ENCODE measurements at regions not wholly inside any gene's neighbourhood (a gene's known extent, or its start where the extent isn't known, plus 50 kb on each side); places are given as distances from the start of the nearest gene placed in this dataset.

DNA sequence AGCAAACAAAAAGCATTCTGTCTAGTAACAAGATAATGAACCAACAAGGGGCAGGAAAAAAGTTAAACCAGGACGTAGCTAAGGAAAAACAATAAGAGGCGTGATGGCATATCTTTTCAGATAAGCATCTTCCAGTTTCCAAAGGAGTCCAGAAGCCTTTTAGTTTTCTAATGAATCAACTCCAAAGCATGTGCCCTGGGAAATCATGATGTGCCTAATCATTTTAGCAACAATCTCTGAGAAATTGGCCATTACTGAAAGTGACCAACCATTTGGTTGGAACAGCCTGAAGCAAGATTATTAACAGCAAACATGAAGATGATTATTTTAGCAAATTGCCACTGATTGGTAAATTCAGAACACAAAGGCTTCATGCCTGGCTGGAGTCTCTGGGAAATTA is 440.9 kb upstream of the MAF start:
- DNase-seq (ENCODE audit: low read depth in 2 of 2), result no peak

DNA sequence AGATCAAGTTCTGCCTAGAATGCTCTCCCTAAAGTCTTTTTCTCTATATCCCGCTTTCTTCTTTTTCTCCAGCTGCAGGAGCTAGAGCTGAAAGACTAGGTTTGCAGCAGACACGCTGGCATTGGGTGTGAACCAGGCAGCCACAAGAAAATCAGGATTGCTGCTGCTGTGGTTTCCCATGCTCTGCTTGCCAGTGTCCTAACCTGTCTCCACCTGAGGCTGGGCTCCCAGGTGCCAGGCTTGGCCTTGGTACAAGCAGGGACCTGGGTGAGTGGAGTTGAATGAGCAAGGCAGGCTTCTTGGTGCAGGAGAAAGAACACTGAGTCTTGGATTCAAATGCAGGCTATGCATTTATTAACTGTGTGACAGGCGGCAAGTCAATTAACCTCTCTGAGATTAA is 440.3 kb upstream of the MAF start:
- DNase-seq (ENCODE audit: low read depth in 2 of 2), result no peak

DNA sequence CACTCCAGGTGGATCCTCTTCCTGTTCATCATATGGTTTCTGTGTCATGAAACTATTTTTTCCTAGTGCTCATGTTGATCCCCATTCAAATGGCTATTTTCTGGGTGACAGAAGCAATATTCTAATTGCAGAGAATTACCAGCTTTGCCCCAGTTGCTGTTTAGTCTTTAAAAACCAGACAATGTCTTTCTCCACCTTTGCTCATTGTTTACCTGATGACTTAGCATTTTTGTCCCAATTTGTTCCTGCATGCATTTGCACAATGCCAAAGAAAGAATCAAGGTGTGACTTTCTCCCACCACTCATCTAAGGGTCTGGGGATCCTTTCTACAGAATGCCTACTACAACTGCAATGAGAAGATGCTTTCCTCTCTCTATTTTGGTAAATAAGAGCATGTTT is 439.9 kb upstream of the MAF start:
- no peak for DNase-seq (ENCODE audit: low read depth in 2 of 2)

DNA sequence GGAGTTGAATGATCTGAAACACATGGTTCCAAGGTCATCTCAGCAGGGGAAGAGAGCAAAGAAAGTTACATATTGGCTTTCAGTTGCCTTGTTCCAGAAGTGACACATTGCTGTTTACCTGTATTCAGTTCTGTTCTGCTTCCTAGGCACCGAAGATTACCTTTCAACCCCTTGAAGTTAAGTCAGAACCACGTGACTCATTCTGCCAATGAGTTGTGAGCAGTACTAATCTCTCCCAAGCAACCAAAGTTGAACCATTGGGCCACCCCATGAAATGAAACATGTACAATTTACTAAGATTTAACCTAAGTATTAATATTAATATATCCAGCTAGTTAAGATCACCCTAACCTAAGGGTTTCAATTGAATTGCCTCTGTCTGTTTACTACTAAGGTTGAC is 439.2 kb upstream of the MAF start:
- no peak for DNase-seq (ENCODE audit: low read depth in 2 of 2)

DNA sequence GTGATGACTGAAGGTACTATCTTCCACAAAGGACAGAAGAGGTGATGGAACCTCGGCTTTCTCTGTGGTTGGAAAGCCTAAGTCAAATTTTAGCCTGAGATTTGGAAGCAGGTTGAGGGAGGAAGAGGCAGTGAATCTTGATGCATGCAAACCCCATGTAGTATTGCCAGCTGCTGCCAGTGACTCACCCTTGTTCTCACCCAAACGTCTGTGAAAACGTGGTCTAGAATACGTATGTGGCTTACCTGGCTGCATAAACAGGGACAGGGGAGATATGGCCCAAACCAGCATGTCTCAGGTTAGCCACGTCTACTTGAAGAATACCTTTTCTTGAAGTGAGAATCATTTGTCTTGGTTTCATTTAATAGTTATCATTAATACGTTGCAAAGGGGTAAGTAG is 438.0 kb upstream of the MAF start:
- DNase-seq (ENCODE audit: low read depth in 2 of 2), result no peak

DNA sequence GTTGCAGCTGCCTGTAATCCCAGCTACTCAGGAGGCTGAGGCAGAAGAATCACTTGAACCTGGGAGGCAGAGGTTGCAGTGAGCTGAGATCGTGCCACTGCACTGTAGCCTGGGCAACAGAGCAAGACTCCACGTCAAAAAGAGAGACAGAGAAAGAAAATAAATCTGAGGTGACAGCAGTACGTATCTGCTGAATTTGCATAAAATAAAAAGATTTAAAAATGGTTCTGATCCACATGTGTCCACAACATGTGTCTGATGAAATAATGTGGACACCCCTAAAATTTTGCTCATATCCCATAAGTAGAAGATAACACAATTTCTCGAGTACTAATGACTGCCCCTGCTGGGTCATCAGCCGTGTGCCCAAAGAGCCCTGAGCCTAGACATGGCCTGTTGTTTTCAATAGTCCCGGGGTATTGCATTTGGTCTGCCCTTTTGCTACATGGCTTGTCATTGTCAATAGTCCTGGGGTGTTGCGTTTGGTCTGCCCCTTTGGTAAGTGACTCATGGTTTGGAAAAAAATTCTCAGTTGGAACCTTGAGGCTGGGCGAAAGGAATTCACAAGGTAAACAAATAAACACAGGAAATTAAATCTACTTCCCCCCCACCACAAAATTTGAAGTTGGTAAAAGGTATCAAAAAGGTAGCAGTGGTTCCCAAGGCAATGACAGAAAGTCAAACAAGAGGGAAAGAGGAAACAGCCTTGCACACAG is 434.6 kb upstream of the MAF start:
- no peak for DNase-seq (ENCODE audit: low read depth in 2 of 2)

DNA sequence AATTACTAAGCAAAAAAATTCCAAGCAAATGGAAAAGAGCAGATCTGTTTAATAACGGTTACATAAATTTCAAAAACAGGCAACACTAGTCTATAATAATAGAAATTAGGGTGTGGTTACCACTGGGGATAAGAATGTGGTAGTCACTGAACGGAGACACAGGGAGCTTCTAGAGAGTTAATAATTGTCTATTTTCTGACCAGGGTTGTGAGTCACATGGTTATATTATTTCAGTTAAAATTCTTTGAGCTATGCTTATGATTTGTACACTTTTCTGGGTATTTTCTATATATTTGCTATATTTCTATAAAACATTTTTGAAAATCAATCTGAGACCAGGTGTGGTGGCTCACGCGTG is 433.9 kb upstream of the MAF start:
- DNase-seq (ENCODE audit: low read depth in 2 of 2), result no peak

DNA sequence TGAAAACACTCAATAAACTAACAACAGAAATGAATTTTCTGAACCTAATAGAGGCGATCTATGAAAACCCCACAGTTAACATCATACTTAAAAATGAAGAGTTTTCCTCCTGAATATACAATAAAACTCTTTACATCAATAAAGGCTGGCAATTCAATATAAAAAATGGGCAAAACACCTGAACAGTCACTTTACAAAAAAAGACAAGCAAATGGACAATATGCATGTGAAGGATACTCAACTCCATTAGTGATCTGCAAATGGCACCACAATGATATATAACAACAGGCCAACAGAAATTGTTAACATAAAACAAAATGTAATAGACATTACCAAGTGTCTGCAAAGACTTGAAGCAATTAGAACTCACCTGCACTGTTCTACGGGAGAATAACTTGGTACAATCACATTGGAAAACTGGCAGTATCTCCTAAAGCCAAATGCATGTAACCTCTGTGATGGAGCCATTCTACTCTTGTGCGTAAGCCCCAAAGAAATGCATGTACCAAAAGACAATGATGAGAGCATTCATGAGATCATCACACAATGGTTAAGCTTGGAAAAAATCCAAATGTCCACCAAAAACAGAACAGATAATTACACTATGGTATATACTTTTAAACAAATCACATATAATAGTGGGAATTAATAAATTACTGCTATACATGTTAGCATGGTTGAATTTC is 433.4 kb upstream of the MAF start:
- DNase-seq (ENCODE audit: low read depth in 2 of 2), result no peak

DNA sequence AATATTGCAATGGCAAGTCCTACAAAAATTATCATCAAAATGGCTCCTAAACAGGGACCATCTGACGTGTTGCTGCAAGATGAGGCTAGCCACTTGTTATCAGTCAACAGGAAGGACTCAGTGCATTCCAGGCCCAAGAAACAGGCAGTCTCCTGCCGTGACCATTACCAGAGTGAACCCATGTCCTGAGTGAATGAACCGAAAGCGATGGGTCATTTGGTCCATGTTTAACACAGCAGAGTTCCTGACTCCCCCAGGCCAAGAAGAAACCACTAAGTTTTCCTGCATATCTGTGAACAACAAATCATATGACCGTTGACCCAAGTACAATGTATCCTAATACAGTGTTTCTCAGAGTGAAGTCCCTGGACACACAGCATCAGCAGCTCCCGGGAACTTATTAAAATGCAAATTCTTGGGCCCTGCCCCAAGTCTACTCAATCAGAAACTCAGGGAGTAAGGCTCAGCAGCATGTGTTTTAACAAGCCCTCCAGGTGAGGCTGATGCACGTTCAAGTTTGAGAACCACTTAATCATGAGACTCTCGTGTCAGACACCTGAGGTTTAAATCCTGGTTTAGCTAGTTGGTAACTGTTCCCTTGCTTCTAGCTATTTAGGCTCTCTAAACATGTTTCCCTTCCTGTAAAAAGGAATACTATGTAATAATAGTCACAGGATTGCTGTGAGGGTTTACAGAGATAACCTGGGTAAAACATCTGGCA is 429.4 kb upstream of the MAF start:
- no peak for DNase-seq (ENCODE audit: low read depth in 2 of 2)

DNA sequence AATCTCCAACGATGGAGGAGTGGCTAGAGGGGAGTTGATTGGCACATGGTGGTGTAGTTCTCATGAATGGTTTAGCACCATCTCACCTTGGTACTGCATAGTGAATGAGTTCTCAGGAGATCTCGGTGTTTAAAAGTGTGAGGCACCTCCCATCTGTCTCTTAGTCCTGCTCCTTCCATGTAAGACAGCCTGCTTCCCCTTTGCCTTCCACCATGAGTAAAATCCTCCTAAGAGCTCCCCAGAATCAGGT is 428.8 kb upstream of the MAF start:
- DNase-seq (ENCODE audit: low read depth in 2 of 2), result no peak

DNA sequence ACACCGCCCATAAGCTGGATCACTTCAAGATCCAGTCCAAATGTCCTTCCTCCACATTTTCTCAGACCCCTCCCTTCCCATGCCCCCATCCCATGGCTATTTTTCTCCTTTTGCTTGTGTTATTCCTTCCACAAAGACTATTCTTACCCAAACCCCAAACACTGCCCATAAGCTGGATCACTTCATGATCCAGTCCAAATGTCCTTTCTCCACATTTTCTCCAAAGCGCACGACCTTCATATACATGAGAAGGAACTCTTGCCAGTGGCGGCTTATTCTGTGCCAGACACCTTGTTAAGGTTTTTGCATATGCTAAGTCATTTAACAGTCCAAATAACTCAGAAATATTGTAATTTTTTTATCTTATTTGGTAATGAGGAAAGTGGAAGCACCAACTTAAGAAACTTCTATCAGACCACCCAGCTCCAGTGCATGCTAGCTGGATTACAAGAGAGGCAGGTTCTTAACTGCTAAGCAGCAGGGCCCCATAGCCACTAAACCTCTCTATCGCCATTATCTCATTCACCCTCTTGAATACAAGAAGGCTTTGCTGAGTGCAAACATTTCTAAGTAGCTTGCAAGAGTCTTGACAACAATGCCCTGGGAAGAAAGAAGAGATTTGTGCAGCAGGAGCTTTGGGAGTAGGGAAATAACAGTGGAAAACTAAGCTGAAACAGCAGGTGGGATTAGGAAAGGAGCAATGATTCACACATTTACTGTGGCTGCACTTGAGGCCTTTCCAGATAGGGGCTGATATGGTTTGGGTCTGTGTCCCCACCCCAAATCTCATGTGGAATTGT is 428.2 kb upstream of the MAF start:
- no peak for DNase-seq (ENCODE audit: low read depth in 2 of 2)

DNA sequence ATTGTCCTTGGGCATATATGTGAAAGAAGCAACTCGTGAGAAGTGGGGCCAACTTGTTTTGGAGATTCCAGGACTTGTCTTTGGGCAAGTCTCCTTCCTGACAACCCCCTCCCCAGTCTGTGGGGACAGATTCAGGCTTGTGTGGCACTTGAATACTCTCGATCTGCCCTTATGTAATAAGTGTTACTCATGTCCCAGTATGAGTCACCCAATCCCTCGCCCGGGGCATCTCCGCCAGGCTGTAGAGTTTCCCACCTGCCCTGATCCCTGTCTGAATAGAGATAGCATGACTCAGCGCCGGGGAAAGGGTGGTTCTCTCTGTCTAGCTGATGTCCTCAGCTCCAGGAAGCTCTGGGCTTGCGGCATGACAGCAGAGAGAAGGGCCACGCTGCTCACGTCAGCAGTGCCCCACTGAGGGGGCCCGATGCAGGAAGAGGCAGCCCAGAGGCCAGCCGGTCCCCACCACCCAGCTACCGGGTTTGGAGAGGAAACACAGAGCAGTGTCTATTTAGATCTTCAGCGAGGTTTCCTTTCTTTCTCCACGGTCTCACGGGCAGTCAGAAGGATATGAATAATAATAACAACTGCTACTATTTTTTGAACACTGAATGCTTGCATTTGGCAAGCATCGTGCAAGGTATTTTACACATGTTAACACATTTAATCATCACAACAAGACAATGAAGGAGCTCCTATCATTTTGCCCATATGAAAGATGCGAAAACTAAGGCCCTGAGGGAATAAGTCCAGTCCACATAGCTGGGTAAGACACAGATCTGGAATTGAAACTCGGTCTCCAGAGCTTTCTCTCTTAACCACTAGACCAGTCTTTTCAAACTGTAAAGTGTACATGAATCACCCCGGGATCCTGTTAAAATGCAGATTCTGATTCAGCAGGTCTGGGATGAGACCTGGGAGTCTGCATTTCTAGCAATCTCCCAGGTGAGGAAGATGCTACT is 426.7 kb upstream of the MAF start:
- DNase-seq (ENCODE audit: low read depth in 2 of 2), result peak; percentile 25 to 26

DNA sequence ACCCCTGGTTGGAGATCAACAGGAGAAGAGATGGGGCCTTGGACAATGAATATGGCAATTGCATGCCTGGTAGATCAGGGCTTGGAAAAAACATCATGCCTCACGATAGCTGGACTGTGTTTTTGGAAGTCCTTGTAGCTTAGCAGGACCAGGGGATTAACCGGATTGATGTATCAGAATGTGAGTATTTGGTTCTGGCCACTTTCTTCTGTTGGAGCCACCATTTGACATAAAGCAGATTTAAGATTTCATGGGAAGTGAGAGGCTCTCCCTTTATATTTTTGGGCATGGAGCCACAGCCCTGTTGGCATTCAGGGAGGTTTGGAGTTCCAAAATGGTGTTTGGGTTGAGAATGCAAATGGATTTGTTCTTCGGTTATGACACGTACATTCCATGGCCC is 424.7 kb upstream of the MAF start:
- no peak for DNase-seq (ENCODE audit: low read depth in 2 of 2)

DNA sequence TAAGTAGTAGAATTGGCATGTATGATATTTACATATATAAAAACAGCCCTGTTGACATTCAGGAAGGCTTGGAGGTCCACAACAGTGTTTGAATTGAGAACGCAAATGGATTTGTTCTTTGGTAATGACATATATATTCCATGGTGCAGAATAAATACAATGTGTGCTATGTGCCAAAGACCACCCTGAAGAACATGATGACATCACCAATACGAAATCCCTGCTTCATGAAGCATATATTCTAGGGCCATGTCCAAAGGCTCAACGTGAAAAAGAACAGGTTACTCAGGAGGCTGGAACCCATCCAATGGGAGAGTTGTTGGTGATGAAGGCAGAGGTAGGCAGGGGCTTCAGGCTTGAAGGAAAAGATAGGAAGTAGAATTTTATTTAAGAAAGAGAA is 423.9 kb upstream of the MAF start:
- DNase-seq (ENCODE audit: low read depth in 2 of 2), result no peak

DNA sequence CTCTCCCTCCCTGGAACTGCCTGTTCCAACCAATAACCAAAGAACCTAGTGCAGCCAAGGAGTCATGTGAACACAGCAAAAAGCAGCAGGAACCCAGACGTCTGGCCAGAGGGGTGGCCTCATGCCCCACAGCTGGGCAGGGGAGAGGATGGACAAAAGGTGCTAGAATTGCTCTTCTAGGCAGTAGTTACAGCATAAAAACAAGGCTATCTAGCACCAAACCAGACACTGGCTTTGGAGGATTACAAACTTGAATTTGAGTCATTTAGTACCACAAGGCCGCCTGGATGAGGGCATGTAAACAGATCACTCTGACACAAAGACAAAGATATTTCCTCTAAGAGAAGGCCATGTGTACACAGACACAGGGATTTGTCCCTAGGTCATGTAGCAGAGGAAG is 423.3 kb upstream of the MAF start:
- no peak for DNase-seq (ENCODE audit: low read depth in 2 of 2)

DNA sequence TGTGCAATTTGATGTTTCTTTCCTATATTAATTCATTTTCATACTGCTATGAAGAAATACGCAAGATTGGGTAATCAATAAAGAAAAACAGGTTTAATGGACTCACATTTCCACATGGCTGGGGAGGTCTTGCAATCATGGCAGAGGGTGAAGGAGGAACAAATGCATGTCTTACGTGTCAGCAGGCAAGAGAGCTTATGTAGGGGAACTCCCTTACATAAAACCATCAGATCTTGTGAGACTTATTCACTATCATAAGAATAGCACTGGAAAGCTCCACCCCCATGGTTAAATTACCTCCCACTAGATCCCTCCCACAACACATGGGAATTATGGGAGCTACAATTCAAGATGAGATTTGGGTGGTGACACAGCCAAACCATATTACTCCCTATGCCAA is 418.9 kb upstream of the MAF start:
- no peak for DNase-seq (ENCODE audit: low read depth in 2 of 2)

DNA sequence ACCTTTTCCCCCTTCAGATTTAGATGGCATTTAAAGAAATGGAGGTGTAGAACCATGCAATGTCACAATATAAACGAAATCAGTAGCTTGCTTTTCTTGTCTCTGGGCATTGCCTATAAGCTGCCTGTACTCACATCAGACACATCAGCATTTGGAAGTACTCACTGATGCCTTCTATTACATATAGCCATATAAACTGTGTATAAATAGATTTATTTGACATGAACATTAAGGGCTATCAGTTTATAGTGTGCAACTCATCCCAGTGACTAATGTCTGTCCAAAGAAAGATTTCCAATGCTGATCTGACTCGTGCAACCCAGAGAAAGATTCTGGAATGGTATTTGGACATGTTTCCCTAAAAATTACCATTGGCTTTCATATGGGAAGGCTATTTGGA is 417.9 kb upstream of the MAF start:
- DNase-seq (ENCODE audit: low read depth in 2 of 2), result no peak

DNA sequence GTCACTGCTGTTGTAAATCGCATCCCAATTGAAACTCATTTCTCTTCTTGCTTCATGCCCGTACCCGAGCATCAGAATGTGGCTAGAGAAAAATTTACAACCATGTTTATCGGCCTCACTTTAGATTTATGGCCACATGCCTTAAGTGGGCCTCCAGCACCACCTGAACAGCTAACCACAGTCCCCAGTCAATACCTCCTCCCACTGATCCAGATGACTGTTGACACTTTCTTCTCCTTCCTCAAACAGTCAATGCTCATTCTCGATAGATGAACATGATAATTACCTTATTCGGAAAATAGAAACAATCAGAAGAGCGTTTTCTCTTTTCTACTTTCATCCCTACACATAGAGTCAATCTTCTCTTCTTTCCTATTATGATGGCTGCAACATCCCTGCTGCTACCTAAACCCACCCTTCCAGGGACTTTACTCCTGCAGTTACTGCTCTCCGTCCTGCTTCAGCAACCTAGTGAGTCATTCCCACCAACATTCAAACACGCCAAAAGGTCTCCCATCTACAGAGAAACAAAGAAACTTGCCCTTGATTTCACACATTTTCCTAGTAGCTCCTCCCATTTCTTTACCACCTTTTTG is 416.3 kb upstream of the MAF start:
- DNase-seq (ENCODE audit: low read depth in 2 of 2), result no peak

DNA sequence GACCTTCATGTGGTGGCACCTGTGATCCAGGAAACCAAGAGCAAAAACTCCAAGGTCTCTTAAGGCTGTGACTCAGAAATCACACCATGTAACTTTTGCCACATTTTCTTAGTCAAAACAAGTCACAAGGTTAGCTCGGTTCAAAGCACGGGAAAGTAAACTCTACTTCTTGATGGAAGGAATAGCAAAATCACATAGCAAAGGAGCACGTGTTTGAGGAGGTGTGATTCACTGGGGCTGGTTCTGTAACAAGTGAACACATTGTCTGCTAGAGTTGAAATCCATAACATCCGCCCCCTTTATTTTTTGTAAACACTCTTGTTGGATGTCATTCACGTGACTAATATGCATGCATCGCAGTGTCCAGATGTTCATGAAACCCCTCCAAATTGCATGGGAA is 415.0 kb upstream of the MAF start:
- DNase-seq (ENCODE audit: low read depth in 2 of 2), result no peak

DNA sequence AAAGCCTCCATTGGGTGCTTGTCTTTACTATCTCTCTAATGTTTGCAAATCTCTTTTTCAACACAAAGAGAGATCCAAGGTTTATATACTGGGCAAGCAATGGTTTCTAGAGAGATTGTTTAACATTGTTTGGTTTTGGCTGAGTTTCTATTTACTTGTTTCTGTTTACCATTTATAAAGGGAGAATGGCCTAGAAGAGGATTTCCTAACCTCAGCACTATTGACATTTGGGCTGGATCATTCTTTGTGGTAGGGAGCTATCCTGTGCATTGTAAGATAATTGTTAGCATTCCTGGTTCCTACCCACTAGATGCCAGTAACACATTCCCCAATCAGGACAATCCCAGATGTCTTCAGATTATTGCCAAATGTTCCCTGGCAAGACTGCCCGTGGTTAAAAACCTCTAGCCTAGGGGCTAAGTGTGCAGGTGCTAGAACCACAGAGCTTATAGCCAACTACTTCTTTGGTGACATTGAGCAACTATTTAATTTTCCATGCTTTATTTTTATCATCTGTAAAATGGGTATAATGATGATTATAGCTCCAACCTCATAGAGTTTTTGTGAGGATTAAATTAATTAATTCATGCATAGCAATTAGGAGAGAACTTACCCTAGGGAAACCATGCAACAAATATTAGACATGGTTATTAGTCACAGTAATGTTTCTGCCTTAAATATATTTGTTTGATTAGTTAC is 413.9 kb upstream of the MAF start:
- no peak for DNase-seq (ENCODE audit: low read depth in 2 of 2)

DNA sequence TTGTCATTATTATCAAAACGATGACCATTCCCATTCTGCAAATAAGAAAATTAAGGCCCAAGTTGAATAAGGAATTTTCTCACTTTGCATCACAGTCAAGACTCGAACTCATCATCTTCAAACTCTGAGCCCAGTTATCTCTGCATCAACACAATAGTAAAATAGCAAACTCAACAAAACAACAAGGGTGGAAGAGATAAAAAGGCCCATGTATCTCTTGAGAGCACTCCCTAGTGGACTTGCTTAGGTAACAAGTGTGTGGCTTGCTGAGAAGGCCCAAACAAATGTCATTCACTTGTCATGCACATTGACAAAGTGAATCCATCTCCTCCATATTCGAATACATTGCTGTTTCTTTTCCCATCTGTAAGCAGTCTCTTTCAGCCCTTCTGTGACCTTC is 412.0 kb upstream of the MAF start:
- no peak for DNase-seq (ENCODE audit: low read depth in 2 of 2)
